WI38 (cell line): ENCODE measurements at regions not wholly inside any gene's neighbourhood (a gene's known extent, or its start where the extent isn't known, plus 50 kb on each side); places are given as distances from the start of the nearest gene placed in this dataset.

Source experiments
- H3K4me3 ChIP-seq: 2 replicates; pipeline ENCODE4 v1.5.1; 2011; ENCODE audit warnings: low read depth, mild to moderate bottlenecking, control low read depth, low read length
- TF ChIP-seq, protein P1 (sequence below): IDR thresholded peaks from 2 replicates; pipeline ENCODE4 v1.5.1; 2012; ENCODE audit warnings: low read depth, mild to moderate bottlenecking, control low read depth, low read length

DNA sequence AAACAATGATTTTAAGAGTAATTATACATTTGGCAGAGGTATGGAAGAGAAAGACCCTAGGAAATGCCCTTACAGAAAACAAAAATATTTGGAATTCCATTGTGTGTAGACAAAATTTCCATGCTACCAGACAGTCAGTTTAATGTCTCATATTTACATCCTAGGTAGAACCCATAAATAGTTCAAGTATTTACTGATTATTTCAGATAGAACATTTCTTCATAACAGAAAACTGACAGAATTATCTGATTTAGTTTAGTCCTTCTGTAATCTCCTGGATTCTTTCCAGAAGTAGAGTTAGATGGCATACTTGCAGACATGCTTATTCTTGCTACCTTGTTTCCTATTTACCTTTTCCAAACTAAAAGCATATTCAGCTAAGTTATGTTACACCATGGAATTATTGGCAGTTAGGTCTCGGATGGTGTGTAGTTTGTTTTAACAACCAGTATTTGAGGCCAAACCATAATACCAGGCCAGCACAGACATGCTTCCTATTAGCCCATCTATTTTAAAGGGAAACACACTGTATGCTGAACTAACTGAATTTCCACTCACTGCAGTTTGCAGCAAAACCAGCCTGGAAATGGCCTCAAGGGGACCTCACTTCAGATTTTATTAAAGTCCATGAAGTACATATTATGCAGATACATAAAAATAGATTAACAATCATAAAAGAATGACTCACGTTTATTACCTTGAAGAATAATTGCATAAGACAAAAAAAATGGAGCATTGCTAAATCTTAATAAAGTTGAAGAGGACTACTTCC, 126.6 kb upstream of the LRIG3 start:
- no peak overlapping the region for H3K4me3 ChIP-seq
- TF ChIP-seq, protein P1, sequence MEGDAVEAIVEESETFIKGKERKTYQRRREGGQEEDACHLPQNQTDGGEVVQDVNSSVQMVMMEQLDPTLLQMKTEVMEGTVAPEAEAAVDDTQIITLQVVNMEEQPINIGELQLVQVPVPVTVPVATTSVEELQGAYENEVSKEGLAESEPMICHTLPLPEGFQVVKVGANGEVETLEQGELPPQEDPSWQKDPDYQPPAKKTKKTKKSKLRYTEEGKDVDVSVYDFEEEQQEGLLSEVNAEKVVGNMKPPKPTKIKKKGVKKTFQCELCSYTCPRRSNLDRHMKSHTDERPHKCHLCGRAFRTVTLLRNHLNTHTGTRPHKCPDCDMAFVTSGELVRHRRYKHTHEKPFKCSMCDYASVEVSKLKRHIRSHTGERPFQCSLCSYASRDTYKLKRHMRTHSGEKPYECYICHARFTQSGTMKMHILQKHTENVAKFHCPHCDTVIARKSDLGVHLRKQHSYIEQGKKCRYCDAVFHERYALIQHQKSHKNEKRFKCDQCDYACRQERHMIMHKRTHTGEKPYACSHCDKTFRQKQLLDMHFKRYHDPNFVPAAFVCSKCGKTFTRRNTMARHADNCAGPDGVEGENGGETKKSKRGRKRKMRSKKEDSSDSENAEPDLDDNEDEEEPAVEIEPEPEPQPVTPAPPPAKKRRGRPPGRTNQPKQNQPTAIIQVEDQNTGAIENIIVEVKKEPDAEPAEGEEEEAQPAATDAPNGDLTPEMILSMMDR, result no peak

- H3K4me3 ChIP-seq, result no peak overlapping the region
- TF ChIP-seq, protein P1, result no peak
These were observed 124.5 kb upstream of the LRIG3 start for GRCh38 chr12:59044791-59045190.

DNA sequence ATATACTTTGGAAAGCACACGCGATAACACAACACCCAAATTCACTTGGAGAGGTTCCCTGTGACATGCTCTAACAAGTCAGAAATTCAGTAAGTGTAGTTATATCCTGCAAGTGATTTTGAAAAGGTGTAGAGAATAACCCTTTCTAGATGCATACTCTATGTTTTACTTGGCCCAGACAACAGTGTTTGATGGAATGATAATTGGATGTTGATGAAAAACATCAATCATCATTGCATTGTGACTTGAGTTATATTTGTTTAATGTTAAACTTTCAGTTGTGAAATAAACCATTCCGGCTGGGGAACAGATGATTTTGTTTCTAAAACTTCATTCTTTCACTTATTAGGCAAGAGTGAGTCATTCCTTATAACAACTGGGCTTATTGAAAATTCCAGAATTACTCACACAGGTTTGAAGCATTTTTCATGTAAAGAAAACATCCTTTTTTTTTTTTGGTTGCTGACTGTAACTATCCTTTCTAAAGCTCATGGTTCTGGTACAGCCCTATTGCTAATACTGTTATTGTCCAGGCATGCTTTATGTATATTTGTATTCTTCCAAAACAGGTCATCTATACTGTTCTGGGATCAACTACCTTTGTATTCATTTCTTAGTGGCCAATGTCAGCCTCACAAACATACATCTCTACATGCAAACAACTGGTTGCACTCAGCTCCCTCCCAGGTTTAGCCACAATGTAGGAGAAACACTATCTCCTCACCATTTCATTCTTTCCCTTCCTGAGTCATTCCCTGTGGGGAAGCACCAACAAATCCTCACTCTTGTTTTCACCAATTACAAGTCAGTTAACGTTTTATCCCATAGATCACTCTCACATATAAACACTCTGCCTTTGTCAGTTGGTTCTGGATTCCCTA, 121.2 kb upstream of the LRIG3 start:
- TF ChIP-seq, protein P1, result no peak
- H3K4me3 ChIP-seq, result no peak overlapping the region; the same call in 1 of the 2 replicates

DNA sequence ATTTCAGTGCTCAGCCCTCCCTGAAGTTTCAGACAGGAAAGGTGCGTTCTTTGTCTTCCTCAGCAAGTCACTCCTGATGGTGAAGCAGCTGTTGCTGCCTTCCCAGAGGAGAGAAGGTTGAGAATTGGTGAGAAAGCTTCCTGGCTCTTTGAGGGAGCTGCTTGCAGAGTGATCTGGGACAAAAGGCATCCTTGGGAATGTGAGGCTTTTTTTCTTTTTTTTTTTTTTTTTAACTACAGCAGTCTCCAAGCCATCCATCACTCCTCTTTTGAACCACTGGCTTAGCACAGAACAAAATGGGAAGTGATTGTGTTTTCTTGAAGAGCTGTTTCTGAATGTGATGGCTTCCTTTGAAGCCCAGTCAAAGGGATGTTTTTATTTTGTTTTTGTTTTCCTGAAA, 120.4 kb upstream of the LRIG3 start:
- TF ChIP-seq, protein P1, result no peak
- H3K4me3 ChIP-seq, result no peak overlapping the region

- H3K4me3 ChIP-seq, result no peak overlapping the region
- TF ChIP-seq, protein P1, result no peak
These were observed 119.7 kb upstream of the LRIG3 start for GRCh38 chr12:59040043-59040442.

DNA sequence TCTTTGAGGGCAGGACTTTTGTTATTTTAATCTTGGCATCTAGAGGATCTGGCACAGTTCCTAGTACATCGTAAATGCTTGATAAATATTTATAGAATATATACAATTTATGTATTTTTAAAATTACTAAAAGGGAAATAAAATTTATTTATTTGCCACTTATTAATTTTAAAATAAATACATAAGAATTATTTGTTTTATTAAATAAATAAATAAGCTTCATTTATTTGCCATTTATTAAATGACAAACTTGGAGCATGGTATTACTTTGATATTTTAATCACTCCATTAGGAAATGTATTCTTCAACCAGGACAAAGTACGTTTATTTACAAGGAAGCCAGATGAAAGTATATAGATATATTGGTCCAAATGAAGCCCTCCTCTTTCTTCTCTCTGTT, 118.7 kb upstream of the LRIG3 start:
- TF ChIP-seq, protein P1, result no peak
- H3K4me3 ChIP-seq, result no peak overlapping the region
